GM21423 (cell line): ENCODE measurements at regions not wholly inside any gene's neighbourhood (a gene's known extent, or its start where the extent isn't known, plus 50 kb on each side); places are given as distances from the start of the nearest gene placed in this dataset.

Experiments used
- ATAC-seq: cut with Tn5 transposase; IDR thresholded peaks from one replicate; pipeline ENCODE4 v1.9.1; 2021; ENCODE audit warnings: mild to moderate bottlenecking, moderate library complexity; ENCODE audit not compliant: unreplicated experiment

- no peak for ATAC-seq
Observed at GRCh38 chr7:116445447-116446211, 53.9 kb upstream of the CAV2 start.

- no peak for ATAC-seq
Observed at GRCh38 chr7:116446212-116446855, 53.2 kb upstream of the CAV2 start.

- ATAC-seq, result no peak
Observed at GRCh38 chr7:116447436-116447835, 52.1 kb upstream of the CAV2 start.

- no peak for ATAC-seq
Observed at GRCh38 chr7:116447966-116448839, 51.3 kb upstream of the CAV2 start.

- no peak for ATAC-seq
Observed at GRCh38 chr7:116449441-116449840, 50.1 kb upstream of the CAV2 start.
